ENCODE measurements at regions not wholly inside any gene's neighbourhood (a gene's known extent, or its start where the extent isn't known, plus 50 kb on each side); places are given as distances from the start of the nearest gene placed in this dataset.
"Not testable (repeated sequence)": the region's sequence is repeated elsewhere in the genome, so short reads cannot be mapped to it uniquely, and the experiment has no call there.

DNA sequence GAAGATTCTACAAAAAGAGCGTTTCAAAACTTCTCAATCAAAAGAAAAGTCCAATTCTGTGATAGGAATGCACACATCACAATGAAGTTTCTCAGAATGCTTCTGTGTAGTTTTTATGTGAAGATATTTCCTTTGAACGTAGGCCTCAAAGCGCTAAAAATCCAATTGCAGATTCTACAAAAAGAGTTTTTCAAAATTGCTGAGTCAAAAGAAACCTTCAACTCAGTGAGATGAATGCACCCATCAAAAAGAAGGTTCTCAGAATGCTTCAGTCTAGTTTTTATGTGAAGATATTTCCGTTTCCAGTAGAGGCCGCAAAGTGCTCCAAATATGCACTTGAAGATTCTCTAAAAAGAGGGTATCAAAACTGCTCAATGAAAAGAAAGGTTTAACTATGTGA is 319.7 kb upstream of the DEFB115 start:
- in situ Hi-C loops (cut with HindIII; ENCODE audit: low sequenced_read_pairs): no loop called here
- no peak for DNase-seq (ENCODE audit: low read depth, low spot score)
- TF ChIP-seq, protein P1, sequence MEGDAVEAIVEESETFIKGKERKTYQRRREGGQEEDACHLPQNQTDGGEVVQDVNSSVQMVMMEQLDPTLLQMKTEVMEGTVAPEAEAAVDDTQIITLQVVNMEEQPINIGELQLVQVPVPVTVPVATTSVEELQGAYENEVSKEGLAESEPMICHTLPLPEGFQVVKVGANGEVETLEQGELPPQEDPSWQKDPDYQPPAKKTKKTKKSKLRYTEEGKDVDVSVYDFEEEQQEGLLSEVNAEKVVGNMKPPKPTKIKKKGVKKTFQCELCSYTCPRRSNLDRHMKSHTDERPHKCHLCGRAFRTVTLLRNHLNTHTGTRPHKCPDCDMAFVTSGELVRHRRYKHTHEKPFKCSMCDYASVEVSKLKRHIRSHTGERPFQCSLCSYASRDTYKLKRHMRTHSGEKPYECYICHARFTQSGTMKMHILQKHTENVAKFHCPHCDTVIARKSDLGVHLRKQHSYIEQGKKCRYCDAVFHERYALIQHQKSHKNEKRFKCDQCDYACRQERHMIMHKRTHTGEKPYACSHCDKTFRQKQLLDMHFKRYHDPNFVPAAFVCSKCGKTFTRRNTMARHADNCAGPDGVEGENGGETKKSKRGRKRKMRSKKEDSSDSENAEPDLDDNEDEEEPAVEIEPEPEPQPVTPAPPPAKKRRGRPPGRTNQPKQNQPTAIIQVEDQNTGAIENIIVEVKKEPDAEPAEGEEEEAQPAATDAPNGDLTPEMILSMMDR (IDR thresholded peaks at IDR 0.05; ENCODE audit: low read depth, low read length): no peak
- H3K4me3 ChIP-seq (ENCODE audit: low read depth, low read length): no peak overlapping the region

DNA sequence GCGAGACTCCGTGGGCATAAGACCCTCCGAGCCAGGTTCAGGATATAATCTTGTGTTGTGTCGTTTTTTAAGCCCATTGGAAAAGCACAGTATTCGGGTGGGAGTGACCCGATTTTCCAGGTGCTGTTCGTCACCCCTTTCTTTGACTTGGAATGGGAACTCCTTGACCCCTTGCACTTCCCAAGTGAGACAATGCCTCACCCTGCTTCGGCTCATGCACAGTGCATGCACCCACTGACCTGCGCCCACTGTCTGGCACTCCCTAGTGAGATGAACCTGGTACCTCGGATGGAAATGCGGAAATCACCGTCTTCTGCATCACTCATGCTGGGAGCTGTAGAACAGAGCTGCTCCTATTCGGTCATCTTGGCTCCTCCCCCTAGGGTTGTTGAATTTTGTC is 307.7 kb upstream of the DEFB115 start:
- DNase-seq (ENCODE audit: low read depth, low spot score): no peak
- in situ Hi-C loops (cut with HindIII; ENCODE audit: low sequenced_read_pairs): no loop called here
- H3K4me3 ChIP-seq (ENCODE audit: low read depth, low read length): no peak overlapping the region
- TF ChIP-seq, protein P1 (IDR thresholded peaks at IDR 0.05; ENCODE audit: low read depth, low read length): no peak

- DNase-seq (ENCODE audit: low read depth, low spot score); in situ Hi-C loops (cut with HindIII; ENCODE audit: low sequenced_read_pairs); H3K4me3 ChIP-seq (ENCODE audit: low read depth, low read length): not testable (repeated sequence)
These were observed 306.4 kb upstream of the DEFB115 start for GRCh38 chr20:30951088-30951487.

- in situ Hi-C loops (cut with HindIII; ENCODE audit: low sequenced_read_pairs); H3K4me3 ChIP-seq (ENCODE audit: low read depth, low read length); DNase-seq (ENCODE audit: low read depth, low spot score): not testable (repeated sequence)
These were observed 300.8 kb upstream of the DEFB115 start for GRCh38 chr20:30956649-30957048.

DNA sequence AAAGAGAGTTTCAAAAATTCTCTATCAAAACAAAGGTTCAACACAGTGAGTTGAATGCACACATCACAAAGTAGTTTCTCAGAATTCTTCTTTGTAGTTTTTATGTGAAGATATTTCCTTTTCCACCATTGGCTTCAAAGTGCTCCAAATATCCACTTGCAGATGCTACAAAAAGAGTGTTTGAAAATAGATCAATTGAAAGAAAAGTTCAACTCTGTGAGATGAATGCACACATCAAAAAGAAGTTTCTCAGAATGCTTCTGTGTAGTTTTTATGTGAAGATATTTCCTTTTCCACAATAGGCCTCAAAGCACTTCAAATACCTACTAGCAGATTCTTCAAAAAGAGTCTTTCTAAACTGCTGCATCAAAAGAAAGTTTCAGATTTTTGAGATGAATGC is 298.3 kb upstream of the DEFB115 start:
- in situ Hi-C loops (cut with HindIII; ENCODE audit: low sequenced_read_pairs); H3K4me3 ChIP-seq (ENCODE audit: low read depth, low read length); DNase-seq (ENCODE audit: low read depth, low spot score): not testable (repeated sequence)

- in situ Hi-C loops (cut with HindIII; ENCODE audit: low sequenced_read_pairs): no loop called here
- TF ChIP-seq, protein P1 (IDR thresholded peaks at IDR 0.05; ENCODE audit: low read depth, low read length): no peak
- DNase-seq (ENCODE audit: low read depth, low spot score): no peak
- no peak overlapping the region for H3K4me3 ChIP-seq (ENCODE audit: low read depth, low read length)
These were observed 293.9 kb upstream of the DEFB115 start for GRCh38 chr20:30963591-30963990.

- H3K4me3 ChIP-seq (ENCODE audit: low read depth, low read length); in situ Hi-C loops (cut with HindIII; ENCODE audit: low sequenced_read_pairs); DNase-seq (ENCODE audit: low read depth, low spot score): not testable (repeated sequence)
These were observed 281.6 kb upstream of the DEFB115 start for GRCh38 chr20:30975859-30976258.

DNA sequence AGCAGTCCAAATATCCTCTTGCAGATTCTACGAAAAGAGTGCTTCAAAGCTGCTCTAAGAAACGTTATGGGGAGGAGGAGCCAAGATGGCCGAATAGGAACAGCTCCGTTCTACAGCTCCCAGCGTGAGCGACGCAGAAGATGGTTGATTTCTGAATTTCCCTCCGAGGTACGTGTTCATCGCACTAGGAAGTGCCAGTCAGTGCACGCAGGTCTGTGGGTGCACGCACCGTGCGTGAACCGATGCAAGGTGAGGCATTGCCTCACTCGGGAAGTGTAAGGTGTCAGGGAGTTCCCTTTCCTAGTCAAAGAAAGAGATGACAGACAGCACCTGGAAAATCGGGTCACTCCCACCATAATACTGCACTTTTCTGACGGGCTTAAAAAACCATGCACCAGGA is 272.1 kb upstream of the DEFB115 start:
- in situ Hi-C loops (cut with HindIII; ENCODE audit: low sequenced_read_pairs): no loop called here
- no peak for DNase-seq (ENCODE audit: low read depth, low spot score)

More for the DNA sequence above, 272.1 kb upstream of the DEFB115 start:
- H3K4me3 ChIP-seq (ENCODE audit: low read depth, low read length): no peak overlapping the region
- TF ChIP-seq, protein P1 (IDR thresholded peaks at IDR 0.05; ENCODE audit: low read depth, low read length): no peak

Measured in astrocyte of the spinal cord (primary cell).